ENCODE measurements at regions not wholly inside any gene's neighbourhood (a gene's known extent, or its start where the extent isn't known, plus 50 kb on each side); places are given as distances from the start of the nearest gene placed in this dataset.
"Not testable (repeated sequence)": the region's sequence is repeated elsewhere in the genome, so short reads cannot be mapped to it uniquely, and the experiment has no call there.

GRCh38 chr12:42908712-42909111 lies 319.2 kb upstream of the PRICKLE1 start:
- Histone ChIP-seq H3K9me3 (ENCODE audit: control insufficient read depth in 4 of 4, insufficient read depth in 3 of 4, low read length in 3 of 4) (peaks cover 0 to 2% (median 0%) of the 10 kb centered on the region in 4 donors), H3K27ac (ENCODE audit: low read depth in 1 of 2, low read length in 1 of 2) (no peak overlapping the region), H3K36me3 (ENCODE audit: control insufficient read depth in 4 of 4, insufficient read depth in 4 of 4, low read length in 4 of 4) (no peaks in the 10 kb centered on the region), H3K27me3 (ENCODE audit: control insufficient read depth in 3 of 3, insufficient read depth in 3 of 3, low read length in 2 of 3) (no peaks in the 10 kb centered on the region), H3K4me1 (ENCODE audit: control insufficient read depth in 5 of 5, insufficient read depth in 5 of 5, low read length in 5 of 5) (no peaks in the 10 kb centered on the region), H3K9ac (ENCODE audit: insufficient read depth in 1 of 2, low read length in 2 of 2) (no peak overlapping the region), H3K4me3 (no peak overlapping the region)
- 50 to 55% methylated on average over 6 of the region's 6 CpGs for WGBS, 2 donors
- TF ChIP-seq CTCF (IDR thresholded peaks at IDR 0.05; ENCODE audit: control extremely low read depth, extremely low read depth): no peak
- DNase-seq: no peak
- no peak for ATAC-seq (ENCODE audit: insufficient read depth, low FRiP score)

GRCh38 chr12:42906801-42907200 lies 317.3 kb upstream of the PRICKLE1 start:
- H3K36me3 ChIP-seq (ENCODE audit: control insufficient read depth in 4 of 4, insufficient read depth in 4 of 4, low read length in 4 of 4); DNase-seq; H3K27me3 ChIP-seq (ENCODE audit: control insufficient read depth in 3 of 3, insufficient read depth in 3 of 3, low read length in 2 of 3); H3K4me3 ChIP-seq; H3K9me3 ChIP-seq (ENCODE audit: control insufficient read depth in 4 of 4, insufficient read depth in 3 of 4, low read length in 3 of 4); H3K4me1 ChIP-seq (ENCODE audit: control insufficient read depth in 5 of 5, insufficient read depth in 5 of 5, low read length in 5 of 5); H3K9ac ChIP-seq (ENCODE audit: insufficient read depth in 1 of 2, low read length in 2 of 2); H3K27ac ChIP-seq (ENCODE audit: low read depth in 1 of 2, low read length in 1 of 2); ATAC-seq (ENCODE audit: insufficient read depth, low FRiP score): not testable (repeated sequence)
- WGBS, 2 donors: 89 to 91% methylated on average over 2 of the region's 2 CpGs

GRCh38 chr12:42905419-42905705 lies 315.8 kb upstream of the PRICKLE1 start:
- Histone ChIP-seq H3K27me3 (ENCODE audit: control insufficient read depth in 3 of 3, insufficient read depth in 3 of 3, low read length in 2 of 3) (no peaks in the 10 kb centered on the region), H3K4me3 (no peak overlapping the region), H3K36me3 (ENCODE audit: control insufficient read depth in 4 of 4, insufficient read depth in 4 of 4, low read length in 4 of 4) (no peaks in the 10 kb centered on the region), H3K4me1 (ENCODE audit: control insufficient read depth in 5 of 5, insufficient read depth in 5 of 5, low read length in 5 of 5) (no peaks in the 10 kb centered on the region), H3K9ac (ENCODE audit: insufficient read depth in 1 of 2, low read length in 2 of 2) (no peak overlapping the region), H3K27ac (ENCODE audit: low read depth in 1 of 2, low read length in 1 of 2) (no peak overlapping the region), H3K9me3 (ENCODE audit: control insufficient read depth in 4 of 4, insufficient read depth in 3 of 4, low read length in 3 of 4) (peaks cover 0 to 2% (median 0%) of the 10 kb centered on the region in 4 donors)
- no peak for TF ChIP-seq CTCF (IDR thresholded peaks at IDR 0.05; ENCODE audit: control extremely low read depth, extremely low read depth)
- DNase-seq (no peak), ATAC-seq (ENCODE audit: insufficient read depth, low FRiP score) (no peak)
- WGBS, 2 donors: 95 to 100% methylated on average over 2 of the region's 2 CpGs

- WGBS, 2 donors: 75 to 79% methylated on average over 12 of the region's 12 CpGs
- H3K4me1 ChIP-seq (ENCODE audit: control insufficient read depth in 5 of 5, insufficient read depth in 5 of 5, low read length in 5 of 5): no peaks in the 10 kb centered on the region
- H3K9ac ChIP-seq (ENCODE audit: insufficient read depth in 1 of 2, low read length in 2 of 2): no peak overlapping the region
- H3K27me3 ChIP-seq (ENCODE audit: control insufficient read depth in 3 of 3, insufficient read depth in 3 of 3, low read length in 2 of 3): no peaks in the 10 kb centered on the region
- ATAC-seq (ENCODE audit: insufficient read depth, low FRiP score): no peak
- TF ChIP-seq CTCF (IDR thresholded peaks at IDR 0.05; ENCODE audit: control extremely low read depth, extremely low read depth): no peak
- H3K27ac ChIP-seq (ENCODE audit: low read depth in 1 of 2, low read length in 1 of 2): no peak overlapping the region
- H3K4me3 ChIP-seq: no peak overlapping the region
- no peaks in the 10 kb centered on the region for H3K36me3 ChIP-seq (ENCODE audit: control insufficient read depth in 4 of 4, insufficient read depth in 4 of 4, low read length in 4 of 4)
- DNase-seq: no peak
- peaks cover 0 to 2% (median 0%) of the 10 kb centered on the region in 4 donors for H3K9me3 ChIP-seq (ENCODE audit: control insufficient read depth in 4 of 4, insufficient read depth in 3 of 4, low read length in 3 of 4)
These were observed 315.3 kb upstream of the PRICKLE1 start for GRCh38 chr12:42904683-42905418.

Data from lung (tissue), 11 donors.